ENCODE measurements at regions not wholly inside any gene's neighbourhood (a gene's known extent, or its start where the extent isn't known, plus 50 kb on each side); places are given as distances from the start of the nearest gene placed in this dataset.

DNA sequence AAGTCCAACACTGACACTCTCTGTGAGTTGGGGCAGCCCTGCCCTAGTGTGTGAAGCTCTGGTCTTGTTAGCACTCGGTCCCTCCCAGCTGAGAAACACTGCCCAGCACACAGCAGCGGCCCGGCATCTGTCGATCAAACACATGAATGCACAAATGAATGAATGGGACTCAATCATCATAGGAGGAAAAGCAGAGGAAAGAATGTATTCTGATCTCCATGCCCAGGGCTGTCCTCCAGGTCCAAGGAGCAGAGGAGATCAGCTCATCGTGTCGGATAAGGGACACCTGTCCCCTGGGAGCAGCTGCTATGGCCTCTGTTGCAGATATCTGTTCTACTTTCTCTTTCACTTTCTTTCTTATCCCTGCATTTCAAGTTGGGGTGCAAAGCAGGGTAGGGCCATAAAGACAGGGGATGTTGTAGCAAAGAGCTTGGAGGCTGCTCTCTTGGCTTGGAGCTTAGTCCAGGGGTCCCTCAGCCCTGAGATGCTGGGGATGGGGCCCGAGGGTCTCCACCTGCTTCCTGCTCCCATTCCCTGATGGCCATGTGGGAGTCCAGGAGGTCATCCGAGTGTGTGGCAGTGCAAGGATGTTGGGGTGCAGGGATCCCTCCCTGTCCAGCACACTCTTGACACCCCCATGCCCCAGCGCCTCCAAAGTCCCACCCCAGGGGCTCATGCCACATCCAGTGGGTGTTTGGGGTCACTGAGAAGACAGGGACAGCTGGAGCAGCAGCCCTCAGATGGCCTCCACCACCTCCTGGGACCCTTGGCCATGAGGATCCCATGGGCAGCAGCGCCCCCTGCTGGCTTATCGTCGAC, 88.2 kb downstream of the IRF8 start:
- Histone ChIP-seq H4K20me1 (ENCODE audit: control insufficient read depth, insufficient read depth) (no peaks in the 10 kb centered on the region), H3K9ac (ENCODE audit: control insufficient read depth, insufficient read depth, low read length) (peak overlapping the region; percentile 57), H3K79me2 (ENCODE audit: control insufficient read depth, insufficient read depth, low read length) (peaks cover 5% of the 10 kb centered on the region), H3K4me2 (ENCODE audit: control insufficient read depth, insufficient read depth) (peak overlapping the region; percentile 92), H3K27me3 (replicated peaks in 1 of 2; ENCODE audit: control insufficient read depth in 2 of 2, insufficient read depth in 2 of 2, low read length in 1 of 2) (no peaks in the 10 kb centered on the region), H3K4me1 (ENCODE audit: control insufficient read depth, insufficient read depth, low read length) (peaks cover 89% of the 10 kb centered on the region), H3K36me3 (ENCODE audit: control insufficient read depth in 2 of 2, insufficient read depth in 2 of 2, low read length in 1 of 2) (no peaks in the 10 kb centered on the region), H3K9me3 (replicated peaks; ENCODE audit: control insufficient read depth, insufficient read depth, low read length) (no peaks in the 10 kb centered on the region), H3K27ac (ENCODE audit: control insufficient read depth, insufficient read depth) (peak overlapping the region; percentile 100), H3K4me3 (peak overlapping the region; percentile 41; the same call in 1 of the 2 replicates), H2AFZ (ENCODE audit: control insufficient read depth, low read depth, low read length) (peak overlapping the region; percentile 21)
- ATAC-seq (peak; percentile 52), FAIRE-seq (no peak), DNase-seq (ENCODE audit: low read depth, low spot score) (no peak)
- ChIA-PET RAD21 (ENCODE audit: unreplicated experiment) (interaction anchor here (0.9 to 8.2 kb wide), 25 partner anchors 10 to 531 kb away, joined by 3 to 194 read pairs (median 8); partner anchors contain the start of gene IRF8), CTCF (interaction anchor here (0.6 to 12.2 kb wide), 36 partner anchors 11 to 184 kb away, joined by 3 to 337 read pairs (median 5); partner anchors contain the start of gene IRF8), SMC1A (ENCODE audit: uncharacterized antibody, unreplicated experiment) (interaction anchor here (0.6 to 18.6 kb wide), 32 partner anchors 9 to 534 kb away, joined by 3 to 338 read pairs (median 6); partner anchors contain the start of gene IRF8), POLR2A (interaction anchor here (1.0 to 2.5 kb wide), 11 partner anchors 9 to 166 kb away, joined by 3 to 10 read pairs (median 3); partner anchors contain the start of gene IRF8)
- 38% methylated on average over 10 of the region's 12 CpGs for WGBS (ENCODE audit: insufficient coverage, insufficient replicate concordance, low lambda C conversion rate, missing lambda C conversion rate)
- BruUV-seq (replicated peaks), result no TSS peak
- in situ Hi-C loops (cut with MboI), result loop anchor here (5.0 kb wide), 1 partner anchor 165 kb away; no protein-coding TSS in a partner anchor
- intact Hi-C loops (cut with micrococcal nuclease; ENCODE audit: unreplicated experiment), result no loop called here
- TF ChIP-seq, protein P1, sequence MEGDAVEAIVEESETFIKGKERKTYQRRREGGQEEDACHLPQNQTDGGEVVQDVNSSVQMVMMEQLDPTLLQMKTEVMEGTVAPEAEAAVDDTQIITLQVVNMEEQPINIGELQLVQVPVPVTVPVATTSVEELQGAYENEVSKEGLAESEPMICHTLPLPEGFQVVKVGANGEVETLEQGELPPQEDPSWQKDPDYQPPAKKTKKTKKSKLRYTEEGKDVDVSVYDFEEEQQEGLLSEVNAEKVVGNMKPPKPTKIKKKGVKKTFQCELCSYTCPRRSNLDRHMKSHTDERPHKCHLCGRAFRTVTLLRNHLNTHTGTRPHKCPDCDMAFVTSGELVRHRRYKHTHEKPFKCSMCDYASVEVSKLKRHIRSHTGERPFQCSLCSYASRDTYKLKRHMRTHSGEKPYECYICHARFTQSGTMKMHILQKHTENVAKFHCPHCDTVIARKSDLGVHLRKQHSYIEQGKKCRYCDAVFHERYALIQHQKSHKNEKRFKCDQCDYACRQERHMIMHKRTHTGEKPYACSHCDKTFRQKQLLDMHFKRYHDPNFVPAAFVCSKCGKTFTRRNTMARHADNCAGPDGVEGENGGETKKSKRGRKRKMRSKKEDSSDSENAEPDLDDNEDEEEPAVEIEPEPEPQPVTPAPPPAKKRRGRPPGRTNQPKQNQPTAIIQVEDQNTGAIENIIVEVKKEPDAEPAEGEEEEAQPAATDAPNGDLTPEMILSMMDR (IDR thresholded peaks at IDR 0.05 in 2 of 3, conservative IDR thresholded peaks at IDR 0.05 in 1 of 3; ENCODE audit: control insufficient read depth in 2 of 3, extremely low read depth in 1 of 3, insufficient read depth in 1 of 3, low read depth in 3 of 3, low read length in 3 of 3), result peak; percentile 9 to 53 (median 34); a peak in 5 of 6 replicates
- TF ChIP-seq MTA2 (IDR thresholded peaks at IDR 0.05; ENCODE audit: low read depth) (0 out of 2 replicates have a peak, but pooled peaks have one; percentile 15), ETV6 (conservative IDR thresholded peaks at IDR 0.05 in 1 of 2, IDR thresholded peaks at IDR 0.05 in 1 of 2; ENCODE audit: borderline replicate concordance in 1 of 2, low read depth in 1 of 2) (peak in 1 of 2 experiments; percentile 19; a peak in 1 of 4 replicates), GATAD2B (conservative IDR thresholded peaks at IDR 0.05; ENCODE audit: low read depth) (peak; percentile 59), NR2F1 (conservative IDR thresholded peaks at IDR 0.05) (peak; percentile 53; the same call in 1 of the 2 replicates), FOXK2 (IDR thresholded peaks at IDR 0.05) (no peak), EED (IDR thresholded peaks at IDR 0.05; ENCODE audit: low read depth) (peak; percentile 52; the same call in 1 of the 2 replicates), MEF2B (IDR thresholded peaks at IDR 0.05; ENCODE audit: partially characterized antibody, poor library complexity, severe bottlenecking) (peak; percentile 86), IKZF2 (IDR thresholded peaks at IDR 0.05) (peak; percentile 32 to 55; a peak in 3 of 4 replicates), TCF3 (IDR thresholded peaks at IDR 0.05; ENCODE audit: borderline replicate concordance, insufficient read depth, low read depth, low read length) (peak; percentile 21; the same call in 1 of the 2 replicates), HDGF (IDR thresholded peaks at IDR 0.05) (peak; percentile 76; the same call in 1 of the 2 replicates), TCF12 (IDR thresholded peaks at IDR 0.05; ENCODE audit: low read depth, low read length) (peak; percentile 38; the same call in 1 of the 2 replicates), KAT2A (conservative IDR thresholded peaks at IDR 0.05; ENCODE audit: control insufficient read depth, low read depth, low read length) (no peak), IKZF1 (conservative IDR thresholded peaks at IDR 0.05) (peak; percentile 69; the same call in 1 of the 2 replicates), CBFB (IDR thresholded peaks at IDR 0.05; ENCODE audit: low read depth) (no peak), SMARCA5 (IDR thresholded peaks at IDR 0.05) (0 out of 2 replicates have a peak, but pooled peaks have one; percentile 53), DPF2 (IDR thresholded peaks at IDR 0.05) (0 out of 2 replicates have a peak, but pooled peaks have one; percentile 25), NBN (IDR thresholded peaks at IDR 0.05) (0 out of 2 replicates have a peak, but pooled peaks have one; percentile 40), POU2F2 (IDR thresholded peaks at IDR 0.05; ENCODE audit: borderline replicate concordance, low read depth, low read length) (no peak)

Data from GM12878 (cell line).